HG03039 (cell line): ENCODE measurements at regions not wholly inside any gene's neighbourhood (a gene's known extent, or its start where the extent isn't known, plus 50 kb on each side); places are given as distances from the start of the nearest gene placed in this dataset.
"Not testable (repeated sequence)": the region's sequence is repeated elsewhere in the genome, so short reads cannot be mapped to it uniquely, and the experiment has no call there.

ENCODE experiments used
- ATAC-seq: cut with Tn5 transposase; IDR thresholded peaks from one replicate; pipeline ENCODE4 v1.9.1; 2021; ENCODE audit warnings: mild to moderate bottlenecking, moderate library complexity; ENCODE audit not compliant: unreplicated experiment

GRCh38 chr11:81990659-81991443 lies 742.8 kb downstream of the FAM181B start:
- no peak for ATAC-seq

GRCh38 chr11:81989093-81989492 lies 744.6 kb downstream of the FAM181B start:
- ATAC-seq, result no peak

- no peak for ATAC-seq
Measured at GRCh38 chr11:81987829-81988472, 745.7 kb downstream of the FAM181B start.

GRCh38 chr11:81986556-81987161 lies 747.0 kb downstream of the FAM181B start:
- no peak for ATAC-seq

DNA sequence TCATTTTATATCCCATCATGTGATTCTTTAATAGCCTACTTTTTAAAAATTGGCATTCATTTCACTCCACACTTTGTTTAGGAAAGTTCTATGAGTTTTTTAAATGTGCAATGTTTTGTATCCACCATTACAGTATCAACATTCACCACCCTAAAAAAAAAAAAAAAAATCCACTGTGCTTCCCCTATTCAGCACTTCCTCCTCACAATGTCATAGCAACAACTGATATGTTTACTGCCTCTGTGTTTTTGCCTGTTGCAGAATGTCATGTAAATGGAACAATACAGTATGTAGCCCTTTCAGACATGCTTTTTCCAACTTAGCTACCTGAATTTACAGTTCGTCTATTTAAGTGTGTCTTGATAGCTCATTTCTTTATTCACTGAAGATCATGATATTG lies 754.2 kb downstream of the FAM181B start:
- no peak for ATAC-seq

DNA sequence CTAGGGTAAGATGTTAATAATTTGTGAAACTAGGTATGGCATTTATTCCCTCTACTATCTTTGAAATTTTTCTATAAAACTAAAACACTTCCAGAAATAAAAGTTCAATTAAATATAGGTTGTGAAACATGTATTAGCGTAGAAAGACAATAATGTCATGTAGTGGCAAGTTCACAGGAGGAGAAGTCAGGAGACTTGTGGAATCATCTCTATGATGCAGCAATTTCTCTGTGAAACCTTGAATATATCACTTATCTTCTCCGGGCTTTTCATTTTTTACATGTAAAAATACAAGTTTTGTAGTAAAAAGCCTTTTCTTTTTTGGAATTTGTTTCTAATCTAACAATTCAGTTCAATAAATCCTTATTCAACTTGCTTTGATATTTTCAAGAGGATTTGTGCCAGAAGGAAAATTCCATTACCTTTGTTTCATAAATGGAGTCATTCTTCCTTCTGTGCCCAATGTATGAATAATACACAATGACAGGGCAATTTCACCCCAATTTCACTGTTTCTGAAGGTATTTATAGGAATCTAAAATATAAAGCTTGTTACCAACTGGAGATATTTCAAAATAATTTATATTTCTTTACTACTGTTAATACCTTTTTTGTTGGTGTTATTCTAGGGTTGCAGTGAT lies 758.3 kb downstream of the FAM181B start:
- no peak for ATAC-seq

DNA sequence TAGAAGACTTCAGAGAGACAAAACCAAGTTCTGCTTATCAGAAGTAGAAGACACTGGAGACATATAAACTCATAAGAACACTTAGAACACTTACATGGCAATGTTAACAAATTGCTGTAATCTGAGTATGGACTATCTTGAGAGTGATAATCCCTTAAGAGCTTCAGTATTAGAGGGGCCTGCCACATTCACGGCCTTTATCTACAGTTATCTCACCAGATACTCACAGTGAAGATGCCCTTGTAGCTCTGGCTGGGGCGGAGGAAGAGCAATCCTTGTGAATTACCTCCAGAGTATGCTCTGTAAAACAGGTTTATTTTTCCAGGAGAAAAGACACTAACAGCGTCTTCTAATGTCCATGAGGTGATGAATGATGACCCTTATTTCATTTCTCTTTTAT lies 762.8 kb downstream of the FAM181B start:
- ATAC-seq, result no peak

DNA sequence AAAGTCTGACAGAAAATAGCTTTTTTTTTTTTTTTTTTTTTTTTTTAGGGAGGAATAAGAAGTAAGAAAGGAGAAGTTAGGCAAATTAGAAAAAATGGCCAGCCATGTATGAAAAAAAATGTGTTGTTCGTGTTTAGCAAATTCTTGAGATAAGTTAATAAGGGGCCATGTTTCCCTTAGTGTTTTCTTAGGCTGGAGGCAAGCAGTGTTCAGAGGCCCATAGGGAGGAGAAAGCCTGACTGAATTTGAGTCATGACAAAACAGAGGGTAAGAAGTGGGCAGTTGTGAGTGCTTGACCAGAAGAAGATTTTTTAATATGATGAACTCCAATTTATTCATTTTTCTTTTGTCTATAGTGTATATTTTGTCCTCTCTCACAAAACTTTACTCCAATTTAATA lies 766.4 kb downstream of the FAM181B start:
- ATAC-seq, result no peak

DNA sequence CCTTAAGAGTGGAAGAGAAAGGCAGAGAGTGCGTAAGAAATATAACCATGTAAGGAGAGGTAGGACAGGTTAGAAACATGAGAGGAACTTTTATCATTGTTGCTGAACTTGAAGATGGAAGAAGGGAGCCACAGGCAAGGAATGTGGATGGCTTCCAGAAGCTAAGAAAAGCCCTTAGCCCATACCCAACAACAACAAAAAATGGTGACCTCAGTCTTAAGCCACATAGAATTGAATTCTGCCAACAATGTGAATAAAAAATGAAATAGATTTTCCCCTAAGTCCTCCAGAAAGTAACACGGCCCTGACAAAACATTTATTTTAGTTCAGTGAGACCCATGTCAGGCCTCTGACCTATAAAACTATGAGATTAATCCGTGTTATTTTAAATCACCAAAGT lies 767.3 kb downstream of the FAM181B start:
- no peak for ATAC-seq

- ATAC-seq, result no peak
Measured at GRCh38 chr11:81963018-81963417, 770.6 kb downstream of the FAM181B start.

DNA sequence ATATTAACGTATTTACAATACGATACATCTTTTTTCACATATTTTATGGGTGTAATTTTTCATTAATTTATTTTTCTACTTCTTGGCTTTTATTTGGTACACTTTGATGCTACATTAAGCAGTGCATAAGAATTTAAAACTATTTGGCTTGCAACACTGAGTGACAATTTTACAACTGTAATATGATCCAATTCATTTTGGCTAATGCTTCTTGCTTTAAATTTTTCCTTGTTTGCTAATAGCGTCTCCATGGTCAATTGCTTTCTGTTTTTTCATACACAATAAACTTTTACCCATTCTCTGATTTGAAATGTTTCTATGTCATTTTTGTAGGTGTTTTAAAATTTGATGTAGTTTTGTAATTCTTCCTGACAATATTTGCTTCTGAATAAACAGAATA lies 773.2 kb downstream of the FAM181B start:
- ATAC-seq, result no peak

- ATAC-seq, result no peak
Measured at GRCh38 chr11:81959341-81959740, 774.3 kb downstream of the FAM181B start.

DNA sequence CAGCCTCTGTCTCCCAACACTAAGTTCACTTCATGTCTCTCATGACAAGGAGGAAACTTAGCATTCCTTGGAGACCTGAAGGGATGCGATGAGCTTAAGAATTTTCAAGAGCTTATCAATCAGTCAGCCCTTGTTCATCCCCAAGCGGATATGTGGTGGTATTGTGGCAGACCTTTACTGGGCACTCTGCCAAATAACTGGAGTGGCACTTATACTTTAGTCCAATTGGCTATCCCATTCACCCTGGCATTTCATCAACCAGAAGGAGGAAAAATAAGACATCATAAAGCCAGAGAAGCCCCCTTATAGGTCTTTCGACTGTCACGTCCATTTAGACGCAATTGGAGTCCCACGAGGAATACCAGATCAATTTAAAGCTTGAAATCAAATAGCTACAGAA lies 779.4 kb downstream of the FAM181B start:
- not testable (repeated sequence) for ATAC-seq

DNA sequence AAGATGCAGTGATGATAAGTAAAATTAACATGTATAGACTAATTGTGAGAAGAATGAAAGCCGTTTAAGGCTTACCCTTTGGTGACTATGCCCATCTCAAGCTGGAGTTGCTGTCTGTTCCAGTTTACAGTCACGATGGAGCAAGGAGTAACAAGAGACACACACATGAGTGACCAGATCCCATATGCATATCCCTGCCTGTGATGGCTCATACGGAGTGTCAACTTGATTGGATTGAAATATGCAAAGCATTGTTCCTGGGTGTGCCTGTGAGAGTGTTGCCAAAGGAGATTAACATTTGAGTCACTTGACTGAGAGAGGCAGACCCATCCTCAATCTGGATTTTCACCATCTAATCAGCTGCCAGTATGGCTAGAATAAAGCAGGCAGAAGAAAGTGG lies 786.8 kb downstream of the FAM181B start:
- no peak for ATAC-seq

DNA sequence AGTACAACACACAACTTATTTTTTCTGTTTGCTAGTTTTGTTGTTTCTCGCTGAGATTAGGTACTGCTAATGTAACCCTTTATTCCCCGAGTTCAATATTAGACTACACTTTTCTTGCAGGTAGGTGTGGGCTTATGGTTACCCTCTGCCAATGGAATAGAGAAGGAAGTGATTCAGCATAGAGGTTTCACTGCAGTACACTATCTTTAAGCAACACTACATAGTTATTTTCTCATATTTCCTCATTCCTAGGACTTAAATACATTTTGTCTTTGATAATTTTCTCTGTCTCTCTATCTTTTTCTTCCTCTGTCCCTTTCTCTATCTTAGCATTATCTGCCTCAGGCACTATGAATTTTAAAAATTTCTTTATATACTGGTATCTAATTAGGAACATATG lies 791.0 kb downstream of the FAM181B start:
- ATAC-seq, result no peak

DNA sequence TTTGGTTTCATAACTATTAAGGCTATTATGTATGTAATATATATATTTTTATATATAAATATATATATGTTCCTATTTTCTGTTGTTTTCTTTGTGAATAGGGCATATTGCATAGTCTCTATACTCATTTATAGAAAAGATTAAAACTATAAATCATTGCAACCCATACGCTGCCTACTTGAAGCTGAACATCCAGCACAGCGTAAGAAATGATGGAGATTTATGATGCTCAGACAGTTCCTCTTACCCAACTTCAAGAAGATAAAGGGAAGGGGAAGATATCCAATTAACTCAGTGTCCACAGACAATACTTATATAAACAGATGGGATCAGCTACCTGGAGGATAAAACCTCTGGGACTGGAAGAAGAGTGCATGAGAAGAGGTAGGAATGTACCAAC lies 791.7 kb downstream of the FAM181B start:
- no peak for ATAC-seq

GRCh38 chr11:81932303-81932702 lies 801.4 kb downstream of the FAM181B start:
- no peak for ATAC-seq

- ATAC-seq, result no peak
Measured at GRCh38 chr11:81920205-81920604, 813.5 kb downstream of the FAM181B start.

- ATAC-seq, result no peak
Measured at GRCh38 chr11:81916451-81916850, 817.2 kb downstream of the FAM181B start.

- ATAC-seq, result no peak
Measured at GRCh38 chr11:81915045-81915444, 818.6 kb downstream of the FAM181B start.

DNA sequence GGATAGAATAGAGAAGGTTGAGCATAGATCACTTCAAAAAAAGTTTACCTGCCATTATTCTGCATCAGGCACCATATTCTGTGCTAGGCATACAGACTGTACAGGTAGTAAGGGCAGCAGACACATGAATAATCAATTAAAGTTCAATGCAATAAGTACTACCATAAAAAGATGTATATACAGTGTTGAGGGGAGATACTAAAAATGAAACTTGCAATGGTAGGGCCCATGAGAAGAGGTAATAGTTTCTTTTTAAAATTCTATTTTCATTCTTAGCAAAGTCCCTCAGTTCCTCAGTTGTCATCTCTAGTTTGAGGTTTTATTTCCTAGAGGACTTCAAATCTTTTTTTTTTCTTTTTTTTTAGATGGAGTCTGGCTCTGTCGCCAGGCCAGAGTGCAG lies 819.9 kb downstream of the FAM181B start:
- ATAC-seq, result no peak

- no peak for ATAC-seq
Measured at GRCh38 chr11:81907996-81908395, 825.7 kb downstream of the FAM181B start.
